ENCODE measurements at regions not wholly inside any gene's neighbourhood (a gene's known extent, or its start where the extent isn't known, plus 50 kb on each side); places are given as distances from the start of the nearest gene placed in this dataset.
"Not testable (repeated sequence)": the region's sequence is repeated elsewhere in the genome, so short reads cannot be mapped to it uniquely, and the experiment has no call there.

- peaks cover 27% of the 10 kb centered on the region for H3K9me3 Mint-ChIP-seq
- H3K36me3 Mint-ChIP-seq, result peaks cover 20% of the 10 kb centered on the region
- DNase-seq (ENCODE audit: low spot score in 2 of 2, unreplicated experiment in 2 of 2), result no peak
- H3K27ac Mint-ChIP-seq, result peak overlapping the region; percentile 90
- no peaks in the 10 kb centered on the region for H3K27me3 Mint-ChIP-seq (ENCODE audit: low read depth)
- H3K4me3 Mint-ChIP-seq, result no peak overlapping the region
- peaks cover 26% of the 10 kb centered on the region for H3K4me1 Mint-ChIP-seq
- TF ChIP-seq CTCF (IDR thresholded peaks at IDR 0.05; ENCODE audit: unreplicated experiment), result no peak
Observed at GRCh38 chr12:14240873-14241220, 124.6 kb upstream of the ATF7IP start.

DNA sequence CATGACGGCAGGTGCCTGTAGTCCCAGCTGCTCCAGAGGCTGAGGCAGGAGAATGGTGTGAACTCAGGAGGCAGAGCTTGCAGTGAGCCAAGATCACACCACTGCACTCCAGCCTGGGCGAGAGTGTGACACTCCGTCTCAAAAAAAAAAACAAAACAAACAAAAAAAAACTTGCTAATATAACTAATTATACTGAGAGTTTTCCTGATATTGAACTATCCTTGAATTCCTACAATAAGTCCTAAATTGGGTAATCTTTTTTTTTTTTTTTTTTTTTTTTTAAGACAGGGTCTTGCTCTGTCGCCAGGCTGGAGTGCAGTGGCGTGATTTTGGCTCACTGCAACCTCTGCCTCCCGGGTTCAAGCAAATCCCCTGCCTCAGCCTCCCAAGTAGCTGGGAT lies 122.7 kb upstream of the ATF7IP start:
- peaks cover 22% of the 10 kb centered on the region for H3K9me3 Mint-ChIP-seq
- not testable (repeated sequence) for H3K4me3 Mint-ChIP-seq; H3K27me3 Mint-ChIP-seq (ENCODE audit: low read depth); DNase-seq (ENCODE audit: low spot score in 2 of 2, unreplicated experiment in 2 of 2); H3K27ac Mint-ChIP-seq
- peaks cover 26% of the 10 kb centered on the region for H3K4me1 Mint-ChIP-seq
- H3K36me3 Mint-ChIP-seq, result peaks cover 16% of the 10 kb centered on the region

DNA sequence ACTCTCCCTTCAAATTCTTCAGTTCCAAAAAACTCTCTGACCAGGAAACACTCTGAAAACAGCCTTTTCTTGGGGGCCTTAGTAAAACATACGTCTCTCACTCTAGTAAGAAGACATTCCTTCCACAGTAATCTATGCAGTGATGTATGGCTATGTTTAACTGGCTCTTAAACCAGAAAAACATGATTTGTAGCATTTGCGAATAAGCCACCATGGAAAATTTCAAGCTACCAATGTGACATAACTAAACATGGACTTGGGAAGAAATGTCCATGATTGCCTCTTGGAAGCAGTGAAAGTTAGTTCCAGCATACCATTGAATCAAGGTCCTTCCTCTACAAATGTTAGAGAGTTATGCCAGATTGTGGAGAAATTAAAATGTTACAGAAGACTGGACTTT lies 121.5 kb upstream of the ATF7IP start:
- Mint-ChIP-seq H3K27ac (no peak overlapping the region), H3K4me3 (no peak overlapping the region), H3K4me1 (peaks cover 24% of the 10 kb centered on the region), H3K27me3 (ENCODE audit: low read depth) (no peaks in the 10 kb centered on the region), H3K36me3 (peaks cover 15% of the 10 kb centered on the region), H3K9me3 (peaks cover 20% of the 10 kb centered on the region)
- DNase-seq (ENCODE audit: low spot score in 2 of 2, unreplicated experiment in 2 of 2), result no peak
- no peak for TF ChIP-seq CTCF (IDR thresholded peaks at IDR 0.05; ENCODE audit: unreplicated experiment)

GRCh38 chr12:14244876-14245669 lies 120.4 kb upstream of the ATF7IP start:
- peaks cover 20% of the 10 kb centered on the region for H3K9me3 Mint-ChIP-seq
- H3K27me3 Mint-ChIP-seq (ENCODE audit: low read depth), result no peaks in the 10 kb centered on the region
- no peak for DNase-seq (ENCODE audit: low spot score in 2 of 2, unreplicated experiment in 2 of 2)
- peak overlapping the region; percentile 85 for H3K27ac Mint-ChIP-seq
- H3K4me3 Mint-ChIP-seq, result no peak overlapping the region
- no peak for TF ChIP-seq CTCF (IDR thresholded peaks at IDR 0.05; ENCODE audit: unreplicated experiment)
- H3K36me3 Mint-ChIP-seq, result peaks cover 15% of the 10 kb centered on the region
- H3K4me1 Mint-ChIP-seq, result peaks cover 12% of the 10 kb centered on the region

DNA sequence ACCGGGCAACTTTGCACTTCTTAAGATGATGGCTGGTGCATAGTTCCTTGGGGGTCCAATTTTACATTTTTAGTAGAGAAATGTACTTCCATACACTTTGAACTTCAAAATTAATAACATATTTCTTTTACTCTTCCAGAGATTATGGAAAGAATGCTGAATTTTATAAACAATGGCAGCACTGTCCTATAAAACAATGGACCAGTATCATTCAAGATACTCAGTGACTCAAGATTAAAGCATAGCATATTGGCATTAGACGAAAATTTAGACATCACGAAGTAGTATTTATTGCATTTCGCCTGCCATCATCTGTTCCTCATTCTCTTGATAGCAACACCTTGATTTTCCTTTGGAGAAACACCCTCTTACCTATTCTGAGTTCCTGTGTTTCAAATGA lies 118.3 kb upstream of the ATF7IP start:
- Mint-ChIP-seq H3K9me3 (peaks cover 19% of the 10 kb centered on the region), H3K27me3 (ENCODE audit: low read depth) (no peaks in the 10 kb centered on the region), H3K27ac (no peak overlapping the region), H3K4me1 (peaks cover 10% of the 10 kb centered on the region), H3K36me3 (peaks cover 9% of the 10 kb centered on the region), H3K4me3 (no peak overlapping the region)
- TF ChIP-seq CTCF (IDR thresholded peaks at IDR 0.05; ENCODE audit: unreplicated experiment), result no peak
- DNase-seq (ENCODE audit: low spot score in 2 of 2, unreplicated experiment in 2 of 2), result no peak

- peaks cover 3% of the 10 kb centered on the region for H3K36me3 Mint-ChIP-seq
Observed at GRCh38 chr12:14249368-14249767, 116.1 kb upstream of the ATF7IP start.

More at GRCh38 chr12:14249368-14249767, 116.1 kb upstream of the ATF7IP start:
- no peaks in the 10 kb centered on the region for H3K27me3 Mint-ChIP-seq (ENCODE audit: low read depth)
- peaks cover 9% of the 10 kb centered on the region for H3K4me1 Mint-ChIP-seq
- H3K4me3 Mint-ChIP-seq, result no peak overlapping the region
- TF ChIP-seq CTCF (IDR thresholded peaks at IDR 0.05; ENCODE audit: unreplicated experiment), result no peak
- H3K27ac Mint-ChIP-seq, result peak overlapping the region; percentile 37
- no peak for DNase-seq (ENCODE audit: low spot score in 2 of 2, unreplicated experiment in 2 of 2)
- peaks cover 13% of the 10 kb centered on the region for H3K9me3 Mint-ChIP-seq
